HG03354 (cell line): ENCODE measurements at regions not wholly inside any gene's neighbourhood (a gene's known extent, or its start where the extent isn't known, plus 50 kb on each side); places are given as distances from the start of the nearest gene placed in this dataset.

Experiments
- ATAC-seq: cut with Tn5 transposase; IDR thresholded peaks from one replicate; pipeline ENCODE4 v1.9.1; 2021; ENCODE audit warnings: mild to moderate bottlenecking; ENCODE audit not compliant: unreplicated experiment, poor library complexity, severe bottlenecking

- no peak for ATAC-seq
Measured at GRCh38 chr7:136213012-136213411, 235.9 kb upstream of the MTPN start.

- no peak for ATAC-seq
Measured at GRCh38 chr7:136210664-136211063, 233.5 kb upstream of the MTPN start.

- ATAC-seq = no peak
Measured at GRCh38 chr7:136210079-136210478, 232.9 kb upstream of the MTPN start.

- ATAC-seq = no peak
Measured at GRCh38 chr7:136205956-136206355, 228.8 kb upstream of the MTPN start.

- no peak for ATAC-seq
Measured at GRCh38 chr7:136198168-136198567, 221.0 kb upstream of the MTPN start.

- ATAC-seq = peak; percentile 62
Measured at GRCh38 chr7:136194878-136195277, 217.7 kb upstream of the MTPN start.

GRCh38 chr7:136193940-136194339 is 216.8 kb upstream of the MTPN start:
- no peak for ATAC-seq

GRCh38 chr7:136189506-136189998 is 212.4 kb upstream of the MTPN start:
- no peak for ATAC-seq

GRCh38 chr7:136186281-136186680 is 209.1 kb upstream of the MTPN start:
- ATAC-seq = no peak

GRCh38 chr7:136184719-136185118 is 207.6 kb upstream of the MTPN start:
- ATAC-seq = no peak

GRCh38 chr7:136183981-136184380 is 206.8 kb upstream of the MTPN start:
- ATAC-seq = no peak

- ATAC-seq = no peak
Measured at GRCh38 chr7:136180984-136181383, 203.8 kb upstream of the MTPN start.

GRCh38 chr7:136179851-136180721 is 202.9 kb upstream of the MTPN start:
- no peak for ATAC-seq

GRCh38 chr7:136179154-136179553 is 202.0 kb upstream of the MTPN start:
- no peak for ATAC-seq

- ATAC-seq = no peak
Measured at GRCh38 chr7:136174477-136175125, 197.4 kb upstream of the MTPN start.

- no peak for ATAC-seq
Measured at GRCh38 chr7:136173874-136174273, 196.7 kb upstream of the MTPN start.

- ATAC-seq = no peak
Measured at GRCh38 chr7:136171233-136171632, 194.1 kb upstream of the MTPN start.

- no peak for ATAC-seq
Measured at GRCh38 chr7:136168821-136169220, 191.7 kb upstream of the MTPN start.

- no peak for ATAC-seq
Measured at GRCh38 chr7:136167991-136168390, 190.8 kb upstream of the MTPN start.

- ATAC-seq = no peak
Measured at GRCh38 chr7:136166521-136166920, 189.4 kb upstream of the MTPN start.

GRCh38 chr7:136163340-136163801 is 186.2 kb upstream of the MTPN start:
- no peak for ATAC-seq
